ENCODE measurements at regions not wholly inside any gene's neighbourhood (a gene's known extent, or its start where the extent isn't known, plus 50 kb on each side); places are given as distances from the start of the nearest gene placed in this dataset.

- DNase-seq = no peak
Measured at GRCh38 chr17:77399319-77399957, 258.7 kb downstream of the SEC14L1 start.

- DNase-seq = peak; percentile 27
Measured at GRCh38 chr17:77400445-77400870, 259.7 kb downstream of the SEC14L1 start.

- DNase-seq = no peak
Measured at GRCh38 chr17:77402159-77402731, 261.5 kb downstream of the SEC14L1 start.

- DNase-seq = no peak
Measured at GRCh38 chr17:77403854-77404253, 263.1 kb downstream of the SEC14L1 start.

- DNase-seq = peak; percentile 88
Measured at GRCh38 chr17:77404812-77405581, 264.2 kb downstream of the SEC14L1 start.

- peak; percentile 39 for DNase-seq
Measured at GRCh38 chr17:77405867-77406732, 265.3 kb downstream of the SEC14L1 start.

- DNase-seq = no peak
Measured at GRCh38 chr17:77407321-77408277, 266.8 kb downstream of the SEC14L1 start.

GRCh38 chr17:77408284-77408683 lies 267.5 kb downstream of the SEC14L1 start:
- DNase-seq = no peak

- DNase-seq = peak; percentile 38
Measured at GRCh38 chr17:77409282-77410161, 268.8 kb downstream of the SEC14L1 start.

GRCh38 chr17:77410470-77410869 lies 269.7 kb downstream of the SEC14L1 start:
- DNase-seq = no peak

- DNase-seq = no peak
Measured at GRCh38 chr17:77414811-77415400, 274.1 kb downstream of the SEC14L1 start.

- no peak for DNase-seq
Measured at GRCh38 chr17:77416105-77416713, 275.4 kb downstream of the SEC14L1 start.

- DNase-seq = no peak
Measured at GRCh38 chr17:77417575-77417974, 276.8 kb downstream of the SEC14L1 start.

- no peak for DNase-seq
Measured at GRCh38 chr17:77418609-77419008, 277.8 kb downstream of the SEC14L1 start.

- no peak for DNase-seq
Measured at GRCh38 chr17:77419095-77419494, 278.3 kb downstream of the SEC14L1 start.

GRCh38 chr17:77419547-77420094 lies 278.9 kb downstream of the SEC14L1 start:
- DNase-seq = no peak

GRCh38 chr17:77420095-77420803 lies 279.5 kb downstream of the SEC14L1 start:
- DNase-seq = no peak

- DNase-seq = peak; percentile 61
Measured at GRCh38 chr17:77420804-77421629, 280.2 kb downstream of the SEC14L1 start.
